Fibroblast of villous mesenchyme (primary cell): ENCODE measurements at regions not wholly inside any gene's neighbourhood (a gene's known extent, or its start where the extent isn't known, plus 50 kb on each side); places are given as distances from the start of the nearest gene placed in this dataset.

Experiments
- DNase-seq: peaks from one replicate; pipeline ENCODE4 v3.0.0-alpha.2; 2010; ENCODE audit warnings: low read depth
- H3K4me3 ChIP-seq: 2 replicates; pipeline ENCODE4 v1.5.1; 2011; ENCODE audit warnings: low read depth, mild to moderate bottlenecking, low read length
- CTCF ChIP-seq: IDR thresholded peaks from 2 replicates; pipeline ENCODE4 v1.5.1; 2012; ENCODE audit warnings: low read depth, mild to moderate bottlenecking, low read length; ENCODE audit not compliant: insufficient read depth

- peak; percentile 90 for DNase-seq
- no peak for TF ChIP-seq CTCF
Measured at GRCh38 chr7:149714081-149714909, 59.1 kb downstream of the ZNF467 start.

GRCh38 chr7:149713731-149714068 lies 59.7 kb downstream of the ZNF467 start:
- DNase-seq, result no peak
- no peak for TF ChIP-seq CTCF
- H3K4me3 ChIP-seq, result peak overlapping the region; percentile 68

More at GRCh38 chr7:149714081-149714909, 59.1 kb downstream of the ZNF467 start:
- H3K4me3 ChIP-seq, result peak overlapping the region; percentile 70

- H3K4me3 ChIP-seq, result no peak overlapping the region
- TF ChIP-seq CTCF, result no peak
- DNase-seq, result no peak
Measured at GRCh38 chr7:149713061-149713730, 60.2 kb downstream of the ZNF467 start.

- TF ChIP-seq CTCF, result no peak
- no peak overlapping the region for H3K4me3 ChIP-seq
- DNase-seq, result no peak
Measured at GRCh38 chr7:149708026-149708425, 65.4 kb downstream of the ZNF467 start.

GRCh38 chr7:149707448-149707886 lies 65.9 kb downstream of the ZNF467 start:
- peak; percentile 48 for DNase-seq
- no peak for TF ChIP-seq CTCF
- H3K4me3 ChIP-seq, result no peak overlapping the region

GRCh38 chr7:149706398-149706797 lies 67.0 kb downstream of the ZNF467 start:
- no peak for DNase-seq
- no peak overlapping the region for H3K4me3 ChIP-seq
- TF ChIP-seq CTCF, result no peak
